LNCaP clone FGC (cell line): ENCODE measurements at regions not wholly inside any gene's neighbourhood (a gene's known extent, or its start where the extent isn't known, plus 50 kb on each side); places are given as distances from the start of the nearest gene placed in this dataset.

Source experiments
- DNase-seq: peaks from one replicate; pipeline ENCODE4 v3.0.0-alpha.2; 2011; ENCODE audit warnings: low read depth
- H3K4me3 ChIP-seq: 2 replicates; pipeline ENCODE4 v1.5.1; 2011; ENCODE audit warnings: mild to moderate bottlenecking, low read depth, low read length, control low read depth
- CTCF ChIP-seq: IDR thresholded peaks from 2 replicates; pipeline ENCODE4 v1.5.1; 2012; ENCODE audit warnings: mild to moderate bottlenecking; ENCODE audit not compliant: control insufficient read depth, insufficient read depth; ENCODE audit errors: extremely low read depth

GRCh38 chr10:36200577-36200976 is 558.5 kb upstream of the FZD8 start:
- no peak for TF ChIP-seq CTCF
- no peak for DNase-seq

DNA sequence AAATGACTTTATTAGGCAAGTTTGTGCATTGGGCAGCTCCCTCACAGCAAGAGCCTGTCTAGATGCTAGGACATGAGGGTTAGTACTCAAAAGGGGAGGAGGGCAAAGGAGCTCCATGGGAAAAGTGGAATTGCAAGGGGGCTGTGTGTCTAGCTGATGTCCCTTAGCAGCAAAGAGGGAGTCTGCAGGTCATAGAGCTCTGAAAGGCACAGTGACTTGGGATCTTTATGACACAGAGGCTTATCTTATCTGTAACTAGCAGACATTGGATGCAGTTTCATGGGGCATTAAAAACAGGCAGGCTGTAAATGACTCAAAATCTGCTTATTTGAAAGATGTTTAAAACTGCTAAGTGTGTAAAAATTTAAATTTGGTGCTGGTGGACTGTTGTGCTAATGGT is 556.2 kb upstream of the FZD8 start:
- DNase-seq: no peak
- no peak for TF ChIP-seq CTCF
- H3K4me3 ChIP-seq: no peak overlapping the region

More at GRCh38 chr10:36200577-36200976, 558.5 kb upstream of the FZD8 start:
- no peak overlapping the region for H3K4me3 ChIP-seq

- no peak for TF ChIP-seq CTCF
- no peak for DNase-seq
These were observed 553.3 kb upstream of the FZD8 start for GRCh38 chr10:36195364-36195763.

GRCh38 chr10:36194276-36194675 is 552.2 kb upstream of the FZD8 start:
- TF ChIP-seq CTCF: no peak
- DNase-seq: no peak
- no peak overlapping the region for H3K4me3 ChIP-seq

More at GRCh38 chr10:36195364-36195763, 553.3 kb upstream of the FZD8 start:
- no peak overlapping the region for H3K4me3 ChIP-seq

DNA sequence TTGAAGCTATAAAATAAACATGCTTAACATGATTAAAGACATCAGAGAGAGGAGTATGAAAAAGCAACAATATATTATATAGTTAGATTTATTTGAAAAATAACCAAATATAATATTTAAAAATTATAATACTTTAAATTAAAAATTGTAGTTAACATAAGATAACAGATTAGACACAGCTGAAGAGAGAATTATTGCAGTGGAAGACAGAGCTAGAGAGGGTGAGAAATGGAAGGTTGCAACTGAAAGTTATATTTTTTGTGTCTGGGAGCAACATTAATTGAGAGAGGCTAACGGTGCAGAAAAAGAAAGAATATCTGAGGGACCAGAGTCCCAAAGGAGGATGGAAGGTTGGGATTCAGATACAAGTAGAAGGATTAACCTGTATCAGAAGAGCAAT is 548.9 kb upstream of the FZD8 start:
- DNase-seq: no peak
- TF ChIP-seq CTCF: no peak
- no peak overlapping the region for H3K4me3 ChIP-seq

GRCh38 chr10:36188461-36188860 is 546.4 kb upstream of the FZD8 start:
- no peak for DNase-seq
- no peak for TF ChIP-seq CTCF
- no peak overlapping the region for H3K4me3 ChIP-seq

DNA sequence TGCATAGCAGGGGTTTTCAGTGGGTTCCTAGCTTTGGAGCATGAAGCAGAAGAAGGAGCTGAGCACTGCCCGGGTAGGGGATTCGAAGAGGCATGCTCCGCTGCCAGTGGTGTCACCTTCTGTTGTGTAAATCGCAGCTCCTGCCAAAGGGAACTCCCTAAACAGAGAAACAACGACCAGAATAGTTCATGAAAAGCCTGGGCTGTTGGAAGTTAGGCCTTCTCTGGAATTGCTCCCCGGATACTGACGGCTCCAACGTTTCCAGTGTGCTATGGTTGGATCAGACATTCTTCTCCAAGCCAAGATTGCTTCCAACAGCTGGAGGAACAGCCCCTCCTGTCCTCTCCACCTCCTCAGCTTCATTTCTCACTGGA is 546.0 kb upstream of the FZD8 start:
- TF ChIP-seq CTCF: no peak
- no peak for DNase-seq
- no peak overlapping the region for H3K4me3 ChIP-seq
